Suprapubic skin (tissue), 3 donors: ENCODE measurements at regions not wholly inside any gene's neighbourhood (a gene's known extent, or its start where the extent isn't known, plus 50 kb on each side); places are given as distances from the start of the nearest gene placed in this dataset.

Experiments
- CTCF ChIP-seq, 2 donors: fragments of 200-600 bp in 1 of 2; fragments of 450-650 bp in 1 of 2; sonication (generic) in 1 of 2; IDR thresholded peaks; one replicate each; pipeline ENCODE4 v1.5.1; 2016 to 2019; ENCODE audit warnings: antibody characterized with exemption in 2 of 2, mild to moderate bottlenecking in 1 of 2, moderate library complexity in 1 of 2
- EP300 ChIP-seq: sonication (generic); formaldehyde crosslinking; IDR thresholded peaks from one replicate; pipeline ENCODE4 v1.6.1; 2017; ENCODE audit warnings: antibody characterized with exemption
- POLR2A ChIP-seq, 2 donors: fragments of 450-650 bp; IDR thresholded peaks; one replicate each; pipeline ENCODE4 v1.6.1; 2017; ENCODE audit warnings: antibody characterized with exemption in 2 of 2, mild to moderate bottlenecking in 2 of 2, moderate library complexity in 2 of 2

DNA sequence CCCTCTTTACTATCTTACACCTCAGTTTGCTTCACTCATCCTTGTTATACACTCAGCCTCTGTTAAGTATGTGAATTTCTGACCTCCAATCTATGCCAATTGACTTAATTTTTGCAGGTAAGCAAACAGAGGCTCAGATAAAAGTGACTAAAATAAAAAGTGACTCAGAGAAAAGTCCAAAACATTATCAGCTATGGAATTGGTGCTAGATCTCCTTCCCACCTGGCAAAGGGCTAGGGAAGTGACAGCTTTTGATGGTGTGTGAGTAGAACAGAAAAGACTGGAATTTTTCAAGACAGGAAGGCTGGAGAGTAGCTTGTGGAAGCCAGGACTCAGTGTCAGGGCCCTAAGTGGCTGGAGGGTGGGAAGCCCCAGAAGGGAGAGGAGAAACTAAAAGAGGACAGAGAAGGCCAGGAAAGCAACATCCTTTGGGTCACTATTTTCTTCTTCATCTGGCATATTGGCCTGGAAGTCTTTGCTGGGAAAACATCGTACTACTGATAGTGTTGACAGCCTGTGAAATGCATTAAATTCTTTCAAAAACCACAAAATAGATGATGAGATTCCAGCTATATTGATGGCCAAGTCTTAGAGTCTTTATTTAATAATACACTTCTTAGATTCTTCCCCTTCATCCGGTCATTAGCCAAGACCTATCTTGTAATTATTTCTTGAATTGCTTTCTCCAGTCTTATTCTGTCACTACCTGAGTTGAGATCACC lies 392.8 kb downstream of the RAPGEF2 start:
- TF ChIP-seq CTCF (IDR thresholded peaks at IDR 0.05) (no peak), POLR2A (IDR thresholded peaks at IDR 0.05) (no peak), EP300 (no peak)
